ELR (cell line): ENCODE measurements at regions not wholly inside any gene's neighbourhood (a gene's known extent, or its start where the extent isn't known, plus 50 kb on each side); places are given as distances from the start of the nearest gene placed in this dataset.

Source experiments
- DNase-seq: peaks from one replicate; pipeline ENCODE4 v3.0.0-alpha.2; 2015; ENCODE audit warnings: low read depth

GRCh38 chr5:2696156-2696807, 55.2 kb downstream of the IRX2 start:
- DNase-seq = no peak

- no peak for DNase-seq
These were observed 56.1 kb downstream of the IRX2 start for GRCh38 chr5:2695200-2695891.

- DNase-seq = no peak
These were observed 59.9 kb downstream of the IRX2 start for GRCh38 chr5:2691530-2691929.

DNA sequence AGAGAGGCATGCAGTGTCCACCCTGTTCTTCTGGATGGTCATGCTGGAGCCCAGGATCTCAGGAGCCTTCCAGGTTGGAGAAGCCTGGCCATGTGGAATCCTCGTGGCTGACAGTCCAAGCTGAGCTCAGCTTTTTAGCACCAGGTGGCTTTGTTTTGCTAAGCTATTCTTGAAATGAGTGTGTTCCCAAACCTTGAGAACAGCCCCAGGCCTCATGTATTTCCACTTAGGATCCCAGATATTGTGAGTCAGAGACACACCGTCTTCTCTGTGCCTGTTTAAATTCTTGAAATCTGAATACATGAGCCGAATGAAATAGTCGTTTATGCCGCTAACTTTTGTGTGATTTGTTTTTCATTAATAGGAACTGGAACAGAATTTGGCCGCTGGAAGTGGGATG, 61.2 kb downstream of the IRX2 start:
- DNase-seq = no peak

GRCh38 chr5:2688586-2688985, 62.9 kb downstream of the IRX2 start:
- no peak for DNase-seq

- no peak for DNase-seq
These were observed 63.7 kb downstream of the IRX2 start for GRCh38 chr5:2687746-2688145.

GRCh38 chr5:2686321-2687124, 65.0 kb downstream of the IRX2 start:
- no peak for DNase-seq

GRCh38 chr5:2685651-2686272, 65.7 kb downstream of the IRX2 start:
- peak; percentile 0 for DNase-seq

DNA sequence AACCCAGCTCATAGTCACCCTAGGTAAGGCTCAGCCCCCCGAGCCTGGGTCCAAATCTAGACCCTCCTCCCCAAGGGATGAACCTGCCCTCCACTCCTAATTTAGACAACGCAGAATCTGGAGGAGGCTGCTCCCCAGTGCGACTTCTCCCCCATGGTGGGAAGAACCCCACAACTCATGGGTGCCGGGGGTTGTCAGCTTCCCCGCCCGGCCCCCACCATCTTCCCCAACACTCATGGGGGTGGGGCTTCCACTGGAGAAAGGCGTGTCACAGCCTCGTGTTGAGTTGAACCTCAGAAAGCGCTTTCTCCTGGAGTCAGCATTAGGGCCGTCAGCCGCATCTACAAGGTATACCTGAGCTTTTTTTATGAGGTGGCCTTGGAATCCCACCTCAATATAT, 66.9 kb downstream of the IRX2 start:
- DNase-seq = no peak

DNA sequence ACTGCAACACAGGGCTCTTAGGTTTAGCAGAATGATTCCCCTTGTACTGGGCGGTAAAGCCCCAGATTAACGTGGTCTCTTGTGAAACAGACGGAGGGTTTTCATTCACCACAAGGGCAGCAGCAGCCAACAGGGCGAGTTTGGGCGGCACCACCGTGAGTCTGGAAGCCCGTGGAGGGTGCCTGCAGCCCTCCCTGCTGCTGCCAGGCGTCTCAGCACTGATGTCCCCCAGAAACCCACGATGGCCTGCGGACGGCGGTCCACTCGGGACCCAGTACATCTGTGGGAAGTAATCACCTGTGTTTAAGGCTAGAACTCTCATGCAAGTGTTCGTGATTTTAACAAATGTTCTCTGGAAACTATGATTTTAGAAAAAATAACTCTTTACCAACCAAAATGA, 67.8 kb downstream of the IRX2 start:
- DNase-seq = no peak

DNA sequence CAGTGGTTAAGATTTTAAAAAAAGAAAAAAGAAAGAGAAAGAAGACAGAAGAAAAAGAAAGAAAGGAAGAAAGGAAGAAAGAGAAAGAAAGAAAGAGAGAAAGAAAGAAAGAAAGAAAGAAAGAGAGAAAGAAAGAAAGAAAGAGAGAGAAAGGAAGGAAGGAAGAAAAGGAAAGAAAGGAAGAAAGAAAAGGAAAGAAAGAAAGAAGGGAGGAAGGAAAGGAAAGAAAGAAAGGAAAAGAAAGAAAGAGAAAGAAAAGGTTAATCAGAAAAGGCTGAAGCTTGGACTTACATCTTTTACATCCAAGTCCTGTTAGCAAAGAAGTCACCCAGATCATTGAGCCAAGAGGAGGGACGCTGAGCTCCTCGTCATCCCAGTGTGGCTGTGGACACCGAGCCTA, 70.0 kb downstream of the IRX2 start:
- DNase-seq = no peak

DNA sequence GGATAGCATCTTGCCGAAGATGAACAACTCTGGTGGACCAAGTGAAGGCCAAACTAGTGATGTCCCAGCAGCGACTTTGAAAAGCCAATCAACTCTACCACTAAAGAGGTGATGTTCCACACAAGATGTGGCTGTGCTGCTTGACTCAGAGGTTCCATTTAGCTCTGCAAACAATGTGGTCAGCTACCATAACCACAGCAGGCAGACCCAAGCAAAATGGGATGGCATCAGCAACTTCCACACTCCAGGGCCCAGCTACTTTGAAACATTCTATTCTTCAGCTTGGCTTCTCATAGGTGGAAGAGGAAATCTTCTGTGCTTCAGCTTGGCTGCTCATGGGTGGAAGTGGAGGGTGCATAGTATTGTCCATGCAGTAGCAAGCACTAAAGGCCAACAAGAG, 70.5 kb downstream of the IRX2 start:
- no peak for DNase-seq

DNA sequence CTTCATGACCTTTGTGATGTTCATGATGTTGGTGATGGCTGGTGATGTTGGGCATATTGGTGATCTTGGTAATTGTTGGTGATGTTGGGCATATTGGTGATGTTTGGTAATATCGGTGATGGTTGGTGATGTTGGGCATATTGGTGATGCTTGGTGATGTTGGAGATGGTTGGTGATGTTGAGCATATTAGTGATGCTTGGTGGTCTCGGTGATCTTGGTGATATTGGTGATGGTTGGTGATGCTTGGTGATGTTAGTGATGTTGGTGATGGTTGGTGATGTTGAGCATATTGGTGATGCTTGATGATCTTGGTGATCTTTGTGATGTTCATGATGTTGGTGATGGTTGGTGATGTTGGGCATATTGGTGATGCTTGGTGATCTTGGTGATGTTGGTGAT, 73.8 kb downstream of the IRX2 start:
- no peak for DNase-seq

DNA sequence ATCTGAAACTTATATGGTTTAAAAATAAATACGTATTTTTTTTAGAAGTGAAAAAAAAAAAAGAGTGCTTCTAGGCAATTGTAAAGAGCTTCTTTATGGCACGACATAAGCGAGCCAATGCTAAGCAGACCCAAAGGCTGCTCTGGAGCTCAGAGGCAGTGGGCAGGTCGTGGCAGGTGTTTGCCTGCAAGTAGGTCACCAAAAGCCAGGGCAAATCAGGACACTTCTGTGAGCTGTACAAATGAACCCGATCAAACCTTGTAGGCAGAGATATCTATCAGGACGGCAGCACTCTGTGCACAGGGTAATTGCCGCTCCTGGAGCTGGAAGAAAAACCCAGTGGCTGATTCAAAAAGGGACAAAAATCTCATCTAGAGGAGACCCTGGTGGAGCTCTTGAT, 75.9 kb downstream of the IRX2 start:
- no peak for DNase-seq

- no peak for DNase-seq
These were observed 77.0 kb downstream of the IRX2 start for GRCh38 chr5:2674456-2674855.

GRCh38 chr5:2670940-2671339, 80.5 kb downstream of the IRX2 start:
- no peak for DNase-seq

DNA sequence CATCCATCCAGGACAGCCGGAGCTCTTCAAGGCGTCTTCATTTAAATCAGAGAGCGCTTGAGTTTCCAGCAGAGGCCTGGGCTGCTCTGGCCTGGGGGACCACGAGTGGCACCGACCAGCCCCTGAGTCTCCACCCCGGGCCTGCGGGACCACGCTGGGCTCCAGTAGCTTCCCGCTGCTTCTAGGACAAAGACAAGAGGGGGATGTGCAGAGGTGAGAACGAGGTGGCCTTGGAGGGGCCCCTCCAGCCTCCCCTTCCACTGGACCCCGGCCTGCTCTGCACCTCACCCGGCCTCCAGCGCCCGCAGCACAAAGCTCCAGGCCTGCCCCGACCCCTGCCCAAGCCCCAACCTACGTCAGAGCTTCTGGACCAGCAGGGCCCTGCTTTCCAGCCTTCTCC, 81.6 kb downstream of the IRX2 start:
- DNase-seq = no peak

- no peak for DNase-seq
These were observed 82.2 kb downstream of the IRX2 start for GRCh38 chr5:2669259-2669658.

DNA sequence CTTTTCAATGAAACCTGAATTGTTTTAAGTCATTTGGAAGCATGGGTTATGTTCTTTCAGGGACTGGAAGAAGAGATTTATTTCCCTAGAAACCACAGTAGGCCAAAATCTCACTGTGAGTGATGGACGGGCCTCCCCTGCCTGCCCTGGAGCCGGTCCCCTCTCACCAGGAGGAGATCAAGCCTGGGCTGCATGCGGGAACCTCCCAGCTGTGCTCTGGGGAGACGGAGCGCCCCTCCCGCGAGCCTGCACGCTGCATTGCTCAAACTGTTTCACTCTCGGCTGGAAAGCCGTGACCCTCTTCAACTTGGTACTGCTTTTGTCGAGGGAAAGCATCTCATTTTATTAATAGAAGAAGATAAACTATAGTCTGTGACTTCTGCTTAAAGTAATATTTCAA, 85.4 kb downstream of the IRX2 start:
- DNase-seq = no peak

- no peak for DNase-seq
These were observed 88.0 kb downstream of the IRX2 start for GRCh38 chr5:2663489-2663888.

GRCh38 chr5:2660315-2660714, 91.2 kb downstream of the IRX2 start:
- DNase-seq = no peak

DNA sequence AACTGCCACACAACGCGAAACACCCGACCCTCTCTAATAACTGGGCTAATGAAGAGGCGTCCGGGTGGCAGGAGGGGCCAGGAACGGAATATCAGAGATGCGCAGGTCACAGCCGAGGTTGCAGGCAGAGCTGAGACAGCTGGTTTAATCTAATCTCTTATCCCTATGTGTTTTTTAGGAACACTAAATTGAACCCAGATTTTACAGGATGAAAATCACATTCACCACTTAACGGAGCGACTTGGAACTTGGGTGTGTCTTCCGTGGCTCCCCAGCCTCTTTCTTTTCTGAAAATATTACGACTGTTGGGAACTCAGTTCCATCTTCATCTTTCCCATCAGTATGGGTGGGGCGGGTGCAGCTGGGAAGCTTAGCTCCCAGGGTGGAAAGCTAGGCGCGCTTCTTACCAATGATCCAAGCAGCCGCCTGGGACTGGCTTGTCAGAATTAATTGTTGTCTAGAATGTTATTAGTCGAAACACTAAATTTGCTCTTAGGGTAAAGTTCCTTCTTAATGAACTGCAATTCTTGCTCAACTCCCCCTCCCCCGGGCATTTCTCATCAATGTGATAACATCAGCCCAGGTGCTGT, 92.5 kb downstream of the IRX2 start:
- DNase-seq = no peak
